Fibroblast of upper back skin (primary cell): ENCODE measurements at regions not wholly inside any gene's neighbourhood (a gene's known extent, or its start where the extent isn't known, plus 50 kb on each side); places are given as distances from the start of the nearest gene placed in this dataset.

Experiments
- DNase-seq: peaks from one replicate; pipeline ENCODE4 v3.0.0-alpha.2; 2013

DNA sequence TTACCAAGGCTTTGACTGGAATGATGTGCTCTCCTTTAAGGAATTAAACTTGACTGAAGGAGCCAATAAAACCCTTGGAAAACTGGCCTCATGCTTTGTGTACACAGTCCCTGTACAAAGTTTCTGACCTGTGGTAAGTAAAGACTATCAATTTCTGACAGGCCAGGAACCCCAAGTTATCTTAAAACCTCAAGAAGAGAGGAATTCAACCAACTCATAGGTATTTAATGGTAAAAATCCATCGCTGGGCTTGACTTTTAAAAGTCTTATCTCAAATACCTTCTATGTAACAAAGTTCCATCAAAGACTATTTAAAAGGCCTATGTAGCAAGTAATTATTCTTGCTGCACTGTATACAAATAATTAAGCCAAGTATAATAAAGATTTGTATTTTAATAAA, 103.7 kb upstream of the TENT5D start:
- no peak for DNase-seq

DNA sequence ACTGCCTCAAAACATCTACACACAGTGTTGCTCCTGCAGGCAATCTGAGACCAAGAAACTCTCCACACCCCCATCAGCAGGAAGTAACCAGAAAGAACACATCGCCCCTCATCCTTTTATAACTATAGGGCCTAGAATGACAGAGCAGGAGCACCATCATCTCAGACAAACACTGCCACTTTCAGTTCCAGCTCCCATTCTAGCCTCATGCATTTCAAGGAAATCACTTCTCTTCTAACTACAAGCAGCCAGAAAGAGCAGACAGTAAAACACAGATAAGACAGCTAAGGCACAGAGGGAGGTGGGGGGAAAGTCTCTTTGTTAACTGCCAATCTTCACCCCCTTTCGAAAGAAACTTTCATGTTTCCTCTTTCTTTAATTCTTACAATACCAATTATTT, 102.6 kb upstream of the TENT5D start:
- DNase-seq, result no peak

DNA sequence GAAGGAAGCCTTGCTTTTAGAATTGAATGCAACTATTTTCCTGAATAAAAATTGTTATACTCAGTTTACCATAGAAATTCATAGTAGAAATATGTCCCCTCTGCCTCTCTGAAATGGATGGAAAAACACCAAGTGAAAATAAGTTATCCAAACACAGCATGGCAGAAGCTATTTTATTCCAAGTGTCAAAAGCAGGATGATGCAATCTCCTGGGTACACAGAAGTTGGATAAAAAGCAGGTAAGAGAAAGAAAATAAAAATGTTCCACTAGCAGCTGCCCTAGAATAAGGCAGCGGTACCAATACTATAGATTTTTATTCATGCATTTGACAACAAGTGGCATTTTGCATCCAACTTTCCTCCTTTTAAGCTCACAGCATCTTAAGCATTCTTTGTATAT, 89.0 kb upstream of the TENT5D start:
- no peak for DNase-seq

DNA sequence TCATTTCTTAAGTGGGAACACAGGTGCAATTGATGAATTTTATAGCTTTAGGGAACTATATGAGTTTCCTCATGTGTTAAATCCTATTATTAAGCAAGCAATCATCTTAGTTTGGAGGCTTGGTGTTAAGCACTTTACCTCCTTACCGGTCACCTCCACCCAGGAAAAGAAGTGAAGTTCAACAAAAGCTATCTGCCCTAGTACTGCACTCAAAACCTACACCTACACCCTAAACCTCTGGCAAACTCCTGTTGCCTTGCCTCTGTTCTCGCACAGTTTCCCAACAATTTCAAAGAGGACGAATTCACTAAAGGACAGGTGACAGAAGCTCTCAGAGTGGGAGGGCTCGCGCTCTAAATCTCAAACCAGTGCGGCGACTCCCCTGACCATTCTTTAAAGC, 85.7 kb upstream of the TENT5D start:
- no peak for DNase-seq

DNA sequence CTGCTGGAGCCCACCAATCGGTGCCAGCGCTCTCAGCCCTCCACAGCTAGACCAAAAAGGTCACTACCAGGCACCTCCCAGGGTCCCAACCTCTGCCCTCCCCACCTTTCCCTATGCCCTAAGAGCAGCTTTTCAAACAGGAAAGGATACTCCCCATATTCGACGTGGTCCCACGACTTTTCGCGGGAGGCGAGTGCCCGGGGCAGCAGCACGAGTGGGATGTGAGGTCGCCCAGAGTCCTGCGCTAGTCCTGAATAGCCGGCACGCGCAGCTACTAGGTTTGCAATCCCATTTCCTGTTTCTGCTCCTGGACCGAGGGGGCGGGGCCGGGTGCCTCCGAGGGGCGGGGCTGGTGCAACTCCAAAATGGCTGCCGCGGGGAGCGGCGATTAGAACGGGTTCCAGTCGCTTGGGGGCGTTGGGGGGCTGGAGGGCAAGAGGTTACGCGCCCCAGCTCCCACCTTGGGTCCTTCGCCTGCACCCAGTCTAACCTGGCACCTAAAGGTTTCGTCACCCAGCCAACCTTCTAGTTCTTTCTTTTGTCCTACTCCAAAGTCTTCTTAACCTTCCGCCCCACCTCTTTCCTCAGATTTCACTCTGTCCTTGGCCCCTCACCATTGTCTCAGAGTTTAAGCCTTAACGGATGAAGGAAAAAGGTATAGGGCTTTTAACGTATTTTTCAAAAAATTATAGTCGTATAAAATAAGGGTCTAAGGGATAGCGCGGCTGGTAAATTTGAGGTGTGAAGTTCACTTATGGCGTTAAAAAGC, 85.0 kb upstream of the TENT5D start:
- peak; percentile 19 for DNase-seq

DNA sequence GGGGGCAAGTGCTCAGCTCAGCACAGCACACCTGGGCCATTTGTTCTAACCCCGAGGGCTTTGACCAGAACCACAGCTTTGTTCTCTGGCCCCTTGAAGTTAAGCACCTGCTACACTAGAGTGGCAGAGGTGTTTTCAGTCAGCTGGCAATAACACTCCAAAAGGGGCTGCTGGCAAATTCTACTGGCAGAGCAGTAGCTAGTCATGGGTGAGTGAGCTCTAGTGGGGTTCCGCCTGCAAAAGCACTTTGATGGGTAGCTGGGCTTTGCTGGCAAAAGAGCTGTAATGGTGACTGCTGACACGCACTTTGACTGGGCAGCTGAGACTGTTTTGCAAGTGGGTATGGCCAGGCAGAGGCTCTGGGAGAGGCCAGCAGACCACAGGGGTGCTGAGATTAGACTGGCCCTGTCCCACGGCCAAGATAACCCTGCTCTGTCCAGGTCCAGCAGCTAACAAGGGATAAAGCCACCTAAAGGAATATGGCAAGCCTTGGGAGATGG, 65.2 kb upstream of the TENT5D start:
- DNase-seq, result no peak
